Glutamatergic neuron (in vitro differentiated cells): ENCODE measurements at regions not wholly inside any gene's neighbourhood (a gene's known extent, or its start where the extent isn't known, plus 50 kb on each side); places are given as distances from the start of the nearest gene placed in this dataset.

Source experiments
- DNase-seq: peaks from one replicate; pipeline ENCODE4 v3.0.0; 2022
- H3K27ac Mint-ChIP-seq: one replicate; pipeline ENCODE4 v1.8.0; 2020; ENCODE audit warnings: mild to moderate bottlenecking, mixed read lengths, inconsistent platforms; ENCODE audit not compliant: unreplicated experiment
- H3K27me3 Mint-ChIP-seq: one replicate; pipeline ENCODE4 v1.8.0; 2020; ENCODE audit warnings: mild to moderate bottlenecking, moderate library complexity, mixed read lengths, inconsistent platforms; ENCODE audit not compliant: unreplicated experiment
- H3K36me3 Mint-ChIP-seq: one replicate; pipeline ENCODE4 v1.8.0; 2020; ENCODE audit warnings: mild to moderate bottlenecking, mixed read lengths, inconsistent platforms; ENCODE audit not compliant: unreplicated experiment
- H3K4me1 Mint-ChIP-seq: one replicate; pipeline ENCODE4 v1.8.0; 2020; ENCODE audit warnings: mild to moderate bottlenecking, low read depth, mixed read lengths, inconsistent platforms; ENCODE audit not compliant: unreplicated experiment
- H3K4me3 Mint-ChIP-seq: one replicate; pipeline ENCODE4 v1.8.0; 2020; ENCODE audit warnings: mild to moderate bottlenecking, mixed read lengths, inconsistent platforms; ENCODE audit not compliant: unreplicated experiment
- H3K9me3 Mint-ChIP-seq: one replicate; pipeline ENCODE4 v1.8.0; 2020; ENCODE audit warnings: mild to moderate bottlenecking, moderate library complexity, mixed read lengths, inconsistent platforms; ENCODE audit not compliant: unreplicated experiment
- TF ChIP-seq, protein P1 (sequence below): fragments of 200-600 bp; sonication (generic); IDR thresholded peaks from one replicate; pipeline ENCODE4 v1.5.0; 2021; ENCODE audit not compliant: partially characterized antibody, unreplicated experiment

DNA sequence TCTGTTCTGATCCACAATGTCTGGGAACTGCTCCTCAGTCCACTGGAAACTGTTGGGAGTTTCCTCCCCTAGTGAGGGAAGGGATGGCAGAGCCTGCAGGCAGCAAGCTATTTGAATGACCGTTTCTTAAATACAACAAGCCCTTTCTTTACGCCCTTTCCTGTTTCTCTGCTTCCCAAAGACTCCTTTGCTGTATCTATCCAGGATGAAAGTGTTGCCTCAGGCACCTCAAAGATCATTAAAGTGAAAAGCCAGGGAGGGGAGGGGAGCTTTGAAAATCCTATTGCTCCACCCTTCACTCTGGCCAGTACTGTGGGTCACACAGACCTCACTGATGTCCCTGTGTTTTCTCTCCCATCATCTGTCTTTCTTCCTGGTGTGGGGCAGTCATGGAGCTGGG is 213.1 kb downstream of the RNF144B start:
- Mint-ChIP-seq H3K4me3 (no peak overlapping the region), H3K36me3 (no peaks in the 10 kb centered on the region), H3K27me3 (no peaks in the 10 kb centered on the region), H3K27ac (no peak overlapping the region), H3K9me3 (no peaks in the 10 kb centered on the region), H3K4me1 (peaks cover 4% of the 10 kb centered on the region)
- TF ChIP-seq, protein P1, sequence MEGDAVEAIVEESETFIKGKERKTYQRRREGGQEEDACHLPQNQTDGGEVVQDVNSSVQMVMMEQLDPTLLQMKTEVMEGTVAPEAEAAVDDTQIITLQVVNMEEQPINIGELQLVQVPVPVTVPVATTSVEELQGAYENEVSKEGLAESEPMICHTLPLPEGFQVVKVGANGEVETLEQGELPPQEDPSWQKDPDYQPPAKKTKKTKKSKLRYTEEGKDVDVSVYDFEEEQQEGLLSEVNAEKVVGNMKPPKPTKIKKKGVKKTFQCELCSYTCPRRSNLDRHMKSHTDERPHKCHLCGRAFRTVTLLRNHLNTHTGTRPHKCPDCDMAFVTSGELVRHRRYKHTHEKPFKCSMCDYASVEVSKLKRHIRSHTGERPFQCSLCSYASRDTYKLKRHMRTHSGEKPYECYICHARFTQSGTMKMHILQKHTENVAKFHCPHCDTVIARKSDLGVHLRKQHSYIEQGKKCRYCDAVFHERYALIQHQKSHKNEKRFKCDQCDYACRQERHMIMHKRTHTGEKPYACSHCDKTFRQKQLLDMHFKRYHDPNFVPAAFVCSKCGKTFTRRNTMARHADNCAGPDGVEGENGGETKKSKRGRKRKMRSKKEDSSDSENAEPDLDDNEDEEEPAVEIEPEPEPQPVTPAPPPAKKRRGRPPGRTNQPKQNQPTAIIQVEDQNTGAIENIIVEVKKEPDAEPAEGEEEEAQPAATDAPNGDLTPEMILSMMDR, result no peak
- DNase-seq, result no peak

DNA sequence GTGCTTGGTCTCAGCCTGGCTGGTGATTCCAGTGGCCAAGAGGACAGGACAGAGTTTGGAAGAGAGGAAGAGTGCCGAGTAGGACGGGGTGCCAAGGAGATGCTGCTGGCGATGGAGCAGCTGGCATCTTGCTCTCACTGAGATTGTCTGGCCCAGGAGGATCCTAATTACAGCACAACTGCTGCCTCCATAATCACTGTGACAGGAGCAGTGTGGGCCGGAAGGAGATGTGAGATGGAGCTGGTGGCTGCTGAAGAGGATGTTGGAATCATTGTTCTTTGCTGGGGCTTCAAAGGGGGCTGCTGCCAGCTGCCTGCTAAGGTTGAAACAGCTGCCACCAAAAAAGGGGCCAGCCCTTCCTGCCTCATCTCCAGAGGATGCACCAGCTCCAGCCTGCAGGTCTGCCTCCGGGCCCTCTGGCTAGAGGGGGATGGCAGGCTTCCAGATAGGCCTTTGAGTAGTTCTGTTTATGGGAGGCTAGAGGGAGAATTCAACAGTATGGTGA is 214.4 kb downstream of the RNF144B start:
- H3K27me3 Mint-ChIP-seq, result no peaks in the 10 kb centered on the region
- DNase-seq, result no peak
- H3K9me3 Mint-ChIP-seq, result no peaks in the 10 kb centered on the region
- H3K27ac Mint-ChIP-seq, result no peak overlapping the region
- TF ChIP-seq, protein P1, result no peak
- H3K4me1 Mint-ChIP-seq, result peaks cover 4% of the 10 kb centered on the region
- H3K36me3 Mint-ChIP-seq, result no peaks in the 10 kb centered on the region
- no peak overlapping the region for H3K4me3 Mint-ChIP-seq

DNA sequence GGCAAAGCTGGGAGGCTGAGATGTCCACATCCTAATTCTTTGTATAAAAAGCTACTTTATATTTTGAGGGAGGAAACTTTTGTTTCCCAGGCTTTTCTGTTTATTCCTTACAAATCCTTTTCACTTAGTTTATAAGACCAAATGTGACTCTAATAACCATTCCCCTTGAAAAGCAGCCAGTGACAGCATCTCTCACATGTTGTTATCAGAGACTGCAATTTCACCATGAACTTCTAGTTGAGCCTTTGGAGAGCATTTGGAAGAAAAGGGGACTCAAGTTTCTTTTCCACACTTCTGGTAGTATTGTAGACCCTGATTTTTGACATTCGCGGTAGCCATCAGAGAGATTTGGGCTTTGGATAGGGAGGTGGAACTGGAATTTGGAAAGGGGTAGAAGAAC is 215.8 kb downstream of the RNF144B start:
- Mint-ChIP-seq H3K27ac (no peak overlapping the region), H3K27me3 (no peaks in the 10 kb centered on the region)

DNA sequence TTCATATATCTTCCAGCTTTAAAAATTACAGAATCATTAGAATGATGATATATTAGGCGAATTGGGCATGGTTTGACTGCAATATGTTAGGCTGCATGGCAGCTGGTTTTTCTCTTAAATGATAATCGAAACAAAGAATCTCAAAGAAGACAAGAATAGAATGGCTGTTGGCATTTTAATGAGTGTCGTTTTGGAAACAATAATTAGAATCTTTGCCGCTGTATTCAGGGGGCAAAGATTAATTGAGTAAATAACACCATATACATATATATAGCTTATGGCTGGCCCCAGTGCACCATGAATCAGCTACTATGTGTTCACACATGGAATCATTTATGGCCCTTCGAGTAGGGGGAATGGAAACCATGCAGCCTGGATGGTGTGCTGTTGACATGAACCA is 216.2 kb downstream of the RNF144B start:
- TF ChIP-seq, protein P1, result no peak
- DNase-seq, result no peak
- Mint-ChIP-seq H3K27ac (no peak overlapping the region), H3K27me3 (no peaks in the 10 kb centered on the region), H3K36me3 (no peaks in the 10 kb centered on the region), H3K4me1 (peaks cover 4% of the 10 kb centered on the region), H3K4me3 (no peak overlapping the region), H3K9me3 (no peaks in the 10 kb centered on the region)

More for the DNA sequence above, 215.8 kb downstream of the RNF144B start:
- Mint-ChIP-seq H3K4me3 (no peak overlapping the region), H3K4me1 (peaks cover 4% of the 10 kb centered on the region), H3K9me3 (no peaks in the 10 kb centered on the region), H3K36me3 (no peaks in the 10 kb centered on the region)
- TF ChIP-seq, protein P1, result no peak
- DNase-seq, result no peak

DNA sequence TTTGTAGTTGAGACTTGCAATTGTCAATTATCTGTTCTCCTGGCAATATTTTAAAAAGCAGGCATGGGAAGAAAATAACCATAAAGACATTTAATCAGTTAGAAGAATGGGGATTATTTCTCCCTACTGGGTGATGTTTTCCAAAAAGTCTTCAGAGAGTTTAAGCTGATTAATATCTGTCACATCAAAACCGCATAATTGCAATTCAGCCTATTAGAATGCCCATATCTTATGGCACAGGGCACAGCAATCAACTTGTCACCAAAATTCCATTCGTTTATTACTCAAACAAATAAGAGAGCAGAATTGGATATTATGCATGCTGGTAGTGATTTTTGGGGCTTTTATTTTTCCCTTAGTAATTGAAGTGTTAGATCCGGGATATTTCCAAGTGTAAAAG is 218.7 kb downstream of the RNF144B start:
- no peaks in the 10 kb centered on the region for H3K9me3 Mint-ChIP-seq
- no peaks in the 10 kb centered on the region for H3K27me3 Mint-ChIP-seq
- no peaks in the 10 kb centered on the region for H3K36me3 Mint-ChIP-seq
- H3K4me1 Mint-ChIP-seq, result peaks cover 4% of the 10 kb centered on the region
- DNase-seq, result no peak
- no peak overlapping the region for H3K4me3 Mint-ChIP-seq
- TF ChIP-seq, protein P1, result no peak
- H3K27ac Mint-ChIP-seq, result no peak overlapping the region
